ENCODE measurements at regions not wholly inside any gene's neighbourhood (a gene's known extent, or its start where the extent isn't known, plus 50 kb on each side); places are given as distances from the start of the nearest gene placed in this dataset.

DNA sequence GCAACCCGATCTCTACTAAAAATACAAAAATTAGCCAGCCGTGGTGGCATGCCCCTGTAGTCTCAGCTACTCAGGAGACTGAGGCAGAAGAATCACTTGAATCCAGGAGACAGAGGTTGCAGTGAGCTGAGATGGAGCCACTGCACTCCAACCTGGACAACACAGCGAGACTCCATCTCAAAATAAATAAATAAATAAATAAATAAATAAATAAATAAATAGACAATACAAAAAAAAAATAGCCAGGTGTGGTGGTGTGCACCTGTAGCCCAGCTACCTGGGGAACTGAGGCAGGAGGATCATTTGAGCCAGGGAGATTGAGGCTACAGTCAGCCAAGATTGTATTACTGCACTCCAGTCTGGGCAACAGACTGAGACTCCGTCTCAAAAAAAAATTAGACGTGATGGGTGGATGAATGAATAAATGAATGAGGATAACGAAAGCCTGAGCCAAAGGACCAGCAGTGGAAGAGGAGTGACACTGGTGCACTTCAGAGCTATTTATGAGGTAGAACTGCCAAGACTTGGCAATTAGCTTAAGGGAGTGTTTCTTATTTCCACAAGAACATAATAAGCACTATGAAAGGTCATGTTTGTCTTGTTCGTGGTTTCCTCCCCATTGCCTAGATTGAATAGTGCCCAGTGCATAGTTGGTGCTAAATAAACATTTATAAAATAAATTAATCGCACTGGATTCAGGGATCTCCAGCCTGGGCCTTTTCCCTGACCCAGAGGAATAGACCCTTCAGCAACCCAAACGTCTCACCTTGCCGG is 232.2 kb downstream of the IDS start:
- ChIA-PET CTCF (interaction anchor here (1.3 to 1.6 kb wide), 2 partner anchors 9 to 14 kb away, joined by 3 read pairs; no protein-coding TSS in a partner anchor), POLR2A (no interaction called here)
- H3K4me3 Mint-ChIP-seq = no peak overlapping the region
- peaks cover 7% of the 10 kb centered on the region for H3K4me1 Mint-ChIP-seq (ENCODE audit: low read depth)
- no peaks in the 10 kb centered on the region for H3K36me3 Mint-ChIP-seq (ENCODE audit: low read depth)
- DNase-seq = no peak
- ATAC-seq = no peak
- H3K9me3 Mint-ChIP-seq (ENCODE audit: insufficient read depth) = no peaks in the 10 kb centered on the region
- H3K27me3 Mint-ChIP-seq (ENCODE audit: low read depth) = peaks cover 7% of the 10 kb centered on the region
- H3K27ac Mint-ChIP-seq = no peak overlapping the region

- Mint-ChIP-seq H3K27ac (no peak overlapping the region), H3K4me3 (no peak overlapping the region)
- CTCF ChIA-PET = no interaction called here
Observed at GRCh38 chrX:149267878-149268813, 237.0 kb downstream of the IDS start.

GRCh38 chrX:149262086-149262485 is 243.0 kb downstream of the IDS start:
- H3K27ac Mint-ChIP-seq = no peak overlapping the region
- no peak for DNase-seq
- no peaks in the 10 kb centered on the region for H3K4me1 Mint-ChIP-seq (ENCODE audit: low read depth)
- ChIA-PET POLR2A (no interaction called here), CTCF (no interaction called here)
- no peaks in the 10 kb centered on the region for H3K36me3 Mint-ChIP-seq (ENCODE audit: low read depth)
- no peak overlapping the region for H3K4me3 Mint-ChIP-seq
- no peaks in the 10 kb centered on the region for H3K9me3 Mint-ChIP-seq (ENCODE audit: insufficient read depth)
- ATAC-seq = no peak
- H3K27me3 Mint-ChIP-seq (ENCODE audit: low read depth) = no peaks in the 10 kb centered on the region

More at GRCh38 chrX:149267878-149268813, 237.0 kb downstream of the IDS start:
- DNase-seq (no peak), ATAC-seq (no peak)
- no peaks in the 10 kb centered on the region for H3K27me3 Mint-ChIP-seq (ENCODE audit: low read depth)
- H3K4me1 Mint-ChIP-seq (ENCODE audit: low read depth) = peaks cover 7% of the 10 kb centered on the region
- POLR2A ChIA-PET = no interaction called here
- no peaks in the 10 kb centered on the region for H3K36me3 Mint-ChIP-seq (ENCODE audit: low read depth)
- no peaks in the 10 kb centered on the region for H3K9me3 Mint-ChIP-seq (ENCODE audit: insufficient read depth)

- Mint-ChIP-seq H3K4me3 (no peak overlapping the region), H3K27me3 (ENCODE audit: low read depth) (no peaks in the 10 kb centered on the region), H3K9me3 (ENCODE audit: insufficient read depth) (no peaks in the 10 kb centered on the region), H3K4me1 (ENCODE audit: low read depth) (no peaks in the 10 kb centered on the region), H3K27ac (no peak overlapping the region), H3K36me3 (ENCODE audit: low read depth) (no peaks in the 10 kb centered on the region)
- no peak for ATAC-seq
- CTCF ChIA-PET = no interaction called here
- POLR2A ChIA-PET = no interaction called here
- DNase-seq = no peak
Observed at GRCh38 chrX:149259241-149259640, 245.9 kb downstream of the IDS start.

GRCh38 chrX:149255860-149256259 is 249.2 kb downstream of the IDS start:
- H3K27me3 Mint-ChIP-seq (ENCODE audit: low read depth) = no peaks in the 10 kb centered on the region

DNA sequence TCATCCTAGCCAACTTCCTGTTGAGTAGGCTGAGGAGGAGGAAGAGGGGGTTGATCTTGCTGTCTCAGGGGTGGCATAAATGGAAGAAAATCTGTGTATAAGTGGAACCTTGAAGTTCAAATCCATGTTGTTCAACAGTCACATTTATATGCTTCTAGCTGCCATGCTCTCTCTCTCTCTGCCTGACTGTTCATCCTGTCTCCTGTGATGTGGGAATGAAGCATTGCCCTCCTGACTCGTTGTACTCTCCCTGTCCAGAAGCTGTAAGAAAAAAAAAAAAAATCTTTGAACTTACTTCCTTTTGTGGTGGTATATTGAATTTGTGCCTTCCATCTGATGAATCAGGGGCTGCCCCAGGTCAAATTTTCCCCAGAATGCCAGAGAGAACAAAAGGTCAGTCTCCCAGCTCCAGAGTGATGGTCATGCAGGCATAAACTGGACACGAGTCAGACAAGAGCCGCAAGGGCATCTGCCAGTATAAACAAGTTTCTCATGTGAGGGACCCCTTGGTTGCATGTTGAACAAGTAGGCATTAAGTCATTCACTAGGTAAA is 257.0 kb downstream of the IDS start:
- Mint-ChIP-seq H3K36me3 (ENCODE audit: low read depth) (no peaks in the 10 kb centered on the region), H3K4me1 (ENCODE audit: low read depth) (no peaks in the 10 kb centered on the region), H3K9me3 (ENCODE audit: insufficient read depth) (no peaks in the 10 kb centered on the region), H3K27ac (no peak overlapping the region), H3K27me3 (ENCODE audit: low read depth) (no peaks in the 10 kb centered on the region), H3K4me3 (no peak overlapping the region)
- ChIA-PET CTCF (interaction anchor here (0.6 kb wide), 1 partner anchor 55 kb away, joined by 3 read pairs; no protein-coding TSS in a partner anchor), POLR2A (no interaction called here)
- DNase-seq = no peak
- ATAC-seq = no peak

More at GRCh38 chrX:149255860-149256259, 249.2 kb downstream of the IDS start:
- H3K9me3 Mint-ChIP-seq (ENCODE audit: insufficient read depth) = no peaks in the 10 kb centered on the region
- no peak for ATAC-seq
- DNase-seq = no peak
- no peak overlapping the region for H3K27ac Mint-ChIP-seq
- no peaks in the 10 kb centered on the region for H3K4me1 Mint-ChIP-seq (ENCODE audit: low read depth)
- no peak overlapping the region for H3K4me3 Mint-ChIP-seq
- ChIA-PET CTCF (no interaction called here), POLR2A (no interaction called here)
- no peaks in the 10 kb centered on the region for H3K36me3 Mint-ChIP-seq (ENCODE audit: low read depth)

- ChIA-PET CTCF (no interaction called here), POLR2A (no interaction called here)
- ATAC-seq (no peak), DNase-seq (no peak)
- H3K9me3 Mint-ChIP-seq (ENCODE audit: insufficient read depth) = no peaks in the 10 kb centered on the region
- no peak overlapping the region for H3K4me3 Mint-ChIP-seq
- no peaks in the 10 kb centered on the region for H3K36me3 Mint-ChIP-seq (ENCODE audit: low read depth)
- no peak overlapping the region for H3K27ac Mint-ChIP-seq
- no peaks in the 10 kb centered on the region for H3K27me3 Mint-ChIP-seq (ENCODE audit: low read depth)
- no peaks in the 10 kb centered on the region for H3K4me1 Mint-ChIP-seq (ENCODE audit: low read depth)
Observed at GRCh38 chrX:149230689-149231088, 274.4 kb downstream of the IDS start.

DNA sequence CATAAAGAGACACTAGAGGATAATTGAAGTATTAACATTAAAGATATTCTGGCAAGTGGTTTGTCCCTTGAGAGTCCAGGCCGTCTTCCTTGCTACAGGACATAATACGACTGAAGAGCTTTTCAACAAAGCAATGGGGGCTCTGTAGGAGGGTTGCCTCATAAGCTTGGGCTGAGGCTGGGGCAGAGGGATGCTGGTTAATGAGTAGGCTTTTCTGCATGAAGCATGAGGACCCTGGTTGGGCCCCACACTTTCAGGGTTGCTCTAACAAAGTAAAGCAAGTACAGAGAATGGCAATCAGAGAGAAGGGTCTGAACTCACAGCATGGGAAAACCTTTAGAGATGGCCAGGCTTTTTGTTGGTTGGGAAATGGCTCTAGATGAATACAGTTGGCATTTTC is 281.3 kb downstream of the IDS start:
- H3K4me3 Mint-ChIP-seq = no peak overlapping the region
- H3K4me1 Mint-ChIP-seq (ENCODE audit: low read depth) = no peaks in the 10 kb centered on the region
- DNase-seq = no peak
- H3K9me3 Mint-ChIP-seq (ENCODE audit: insufficient read depth) = no peaks in the 10 kb centered on the region
- ChIA-PET POLR2A (no interaction called here), CTCF (no interaction called here)
- no peak for ATAC-seq
- no peaks in the 10 kb centered on the region for H3K36me3 Mint-ChIP-seq (ENCODE audit: low read depth)
- H3K27me3 Mint-ChIP-seq (ENCODE audit: low read depth) = no peaks in the 10 kb centered on the region
- H3K27ac Mint-ChIP-seq = no peak overlapping the region

DNA sequence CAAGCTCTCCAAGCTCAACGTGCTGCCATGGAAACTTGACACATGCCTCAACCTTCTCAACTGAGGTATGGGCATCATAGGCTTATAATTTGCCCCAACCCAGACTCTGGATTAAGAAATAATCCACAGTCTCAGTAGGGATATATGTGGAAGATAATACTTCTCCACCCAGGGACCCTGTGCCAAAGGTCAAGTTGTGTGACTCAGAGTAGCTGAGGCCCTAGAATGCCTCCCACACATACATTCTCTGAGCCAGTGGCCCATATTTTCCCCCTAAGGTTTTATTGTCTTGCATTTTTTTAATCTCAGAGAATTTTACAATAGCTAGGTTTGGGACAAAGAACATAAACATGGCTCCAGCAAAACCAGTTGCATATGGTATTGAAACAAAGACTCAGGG is 283.1 kb downstream of the IDS start:
- ChIA-PET CTCF (no interaction called here), POLR2A (no interaction called here)
- Mint-ChIP-seq H3K27me3 (ENCODE audit: low read depth) (no peaks in the 10 kb centered on the region), H3K4me3 (no peak overlapping the region), H3K27ac (no peak overlapping the region), H3K9me3 (ENCODE audit: insufficient read depth) (no peaks in the 10 kb centered on the region), H3K4me1 (ENCODE audit: low read depth) (no peaks in the 10 kb centered on the region), H3K36me3 (ENCODE audit: low read depth) (no peaks in the 10 kb centered on the region)
- ATAC-seq = no peak
- DNase-seq = no peak

DNA sequence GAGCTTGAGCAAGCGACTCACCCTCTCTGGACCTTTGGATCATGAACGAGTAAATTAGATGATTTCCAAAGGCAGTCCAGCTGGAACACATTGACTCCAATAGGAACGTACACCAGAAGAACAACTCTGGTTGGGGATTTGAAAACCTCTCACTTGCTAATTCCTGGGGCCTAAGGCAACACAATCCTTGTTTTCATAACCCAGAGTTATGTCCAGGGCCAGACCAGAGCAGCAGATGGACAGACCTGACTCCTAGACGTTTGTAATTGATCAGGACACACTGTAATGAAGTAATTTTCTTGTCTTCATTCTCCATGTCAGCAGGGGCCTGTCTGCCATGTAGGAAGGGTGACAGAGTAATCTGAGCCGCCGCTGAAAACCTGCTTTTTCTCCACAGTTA is 283.9 kb downstream of the IDS start:
- no peaks in the 10 kb centered on the region for H3K36me3 Mint-ChIP-seq (ENCODE audit: low read depth)
- ATAC-seq = no peak
- no peak overlapping the region for H3K27ac Mint-ChIP-seq
- ChIA-PET POLR2A (no interaction called here), CTCF (no interaction called here)
- H3K9me3 Mint-ChIP-seq (ENCODE audit: insufficient read depth) = no peaks in the 10 kb centered on the region
- H3K4me3 Mint-ChIP-seq = no peak overlapping the region
- DNase-seq = no peak
- no peaks in the 10 kb centered on the region for H3K4me1 Mint-ChIP-seq (ENCODE audit: low read depth)
- no peaks in the 10 kb centered on the region for H3K27me3 Mint-ChIP-seq (ENCODE audit: low read depth)

GRCh38 chrX:149213264-149213663 is 291.8 kb downstream of the IDS start:
- ATAC-seq (no peak), DNase-seq (no peak)
- ChIA-PET CTCF (no interaction called here), POLR2A (no interaction called here)
- Mint-ChIP-seq H3K9me3 (ENCODE audit: insufficient read depth) (no peaks in the 10 kb centered on the region), H3K27ac (no peak overlapping the region), H3K4me1 (ENCODE audit: low read depth) (no peaks in the 10 kb centered on the region), H3K4me3 (no peak overlapping the region), H3K27me3 (ENCODE audit: low read depth) (no peaks in the 10 kb centered on the region), H3K36me3 (ENCODE audit: low read depth) (no peaks in the 10 kb centered on the region)

DNA sequence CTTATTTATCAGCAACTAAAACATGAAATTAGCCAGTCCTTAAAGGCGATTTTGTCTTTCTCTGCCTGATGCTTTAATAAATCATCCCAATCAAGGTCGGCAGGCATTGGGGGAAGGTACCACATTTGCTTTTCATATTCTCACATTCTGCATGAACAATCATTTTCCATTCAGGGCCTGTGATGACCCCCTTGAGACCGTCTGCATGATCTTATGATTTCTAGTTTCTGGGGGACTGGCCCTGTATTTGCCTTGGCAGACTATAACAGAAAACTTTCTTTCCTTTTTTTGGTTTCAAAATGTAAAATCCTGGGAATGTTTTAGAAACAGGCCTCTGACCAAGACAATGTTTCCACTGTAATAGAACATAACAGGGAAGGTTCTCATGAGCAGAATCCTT is 296.8 kb downstream of the IDS start:
- ChIA-PET POLR2A (no interaction called here), CTCF (no interaction called here)
- Mint-ChIP-seq H3K4me1 (ENCODE audit: low read depth) (no peaks in the 10 kb centered on the region), H3K9me3 (ENCODE audit: insufficient read depth) (no peaks in the 10 kb centered on the region), H3K27me3 (ENCODE audit: low read depth) (no peaks in the 10 kb centered on the region), H3K27ac (no peak overlapping the region), H3K4me3 (no peak overlapping the region), H3K36me3 (ENCODE audit: low read depth) (no peaks in the 10 kb centered on the region)
- no peak for DNase-seq
- ATAC-seq = no peak
